HG03097 (cell line): ENCODE measurements at regions not wholly inside any gene's neighbourhood (a gene's known extent, or its start where the extent isn't known, plus 50 kb on each side); places are given as distances from the start of the nearest gene placed in this dataset.
"Not testable (repeated sequence)": the region's sequence is repeated elsewhere in the genome, so short reads cannot be mapped to it uniquely, and the experiment has no call there.

Source experiments
- ATAC-seq: cut with Tn5 transposase; IDR thresholded peaks from one replicate; pipeline ENCODE4 v1.9.1; 2021; ENCODE audit not compliant: unreplicated experiment, low FRiP score

DNA sequence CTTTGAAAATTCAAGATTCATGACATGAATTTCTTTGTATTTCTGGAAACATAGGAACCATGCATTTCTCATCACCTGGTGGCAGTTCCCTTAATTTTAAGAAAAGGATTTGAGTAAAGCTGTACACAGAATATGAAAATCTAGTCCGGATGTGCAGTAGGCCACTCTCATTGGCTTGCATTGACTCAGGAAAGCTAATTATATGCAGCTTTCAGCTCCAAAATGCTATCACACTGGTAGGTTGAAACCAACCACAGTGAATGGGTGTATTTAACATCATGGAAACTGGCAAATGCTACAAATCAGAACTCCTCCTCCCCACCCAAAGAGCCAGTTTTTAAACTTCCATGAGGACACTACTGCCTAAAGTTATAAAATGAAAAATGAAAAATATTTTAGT is 161.6 kb upstream of the FBXL17 start:
- ATAC-seq, result no peak

DNA sequence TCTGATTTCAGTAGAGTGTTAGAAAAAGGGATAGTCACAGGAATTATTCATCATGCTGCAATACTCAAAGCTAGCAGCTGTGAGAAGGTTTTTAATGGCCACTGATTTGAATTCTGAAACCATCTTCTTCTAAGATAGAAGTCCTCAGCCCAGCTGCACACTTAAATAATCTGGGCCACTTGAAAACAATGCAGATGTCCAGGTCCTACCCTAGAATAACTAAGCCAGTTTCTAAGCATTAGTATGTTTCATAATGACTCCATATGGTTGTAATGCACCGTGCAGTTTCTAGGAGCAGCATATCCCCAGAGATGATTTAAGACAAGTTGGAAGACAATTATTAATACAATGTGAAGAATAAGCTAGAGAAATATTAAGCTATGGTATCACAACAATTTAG is 159.9 kb upstream of the FBXL17 start:
- no peak for ATAC-seq

DNA sequence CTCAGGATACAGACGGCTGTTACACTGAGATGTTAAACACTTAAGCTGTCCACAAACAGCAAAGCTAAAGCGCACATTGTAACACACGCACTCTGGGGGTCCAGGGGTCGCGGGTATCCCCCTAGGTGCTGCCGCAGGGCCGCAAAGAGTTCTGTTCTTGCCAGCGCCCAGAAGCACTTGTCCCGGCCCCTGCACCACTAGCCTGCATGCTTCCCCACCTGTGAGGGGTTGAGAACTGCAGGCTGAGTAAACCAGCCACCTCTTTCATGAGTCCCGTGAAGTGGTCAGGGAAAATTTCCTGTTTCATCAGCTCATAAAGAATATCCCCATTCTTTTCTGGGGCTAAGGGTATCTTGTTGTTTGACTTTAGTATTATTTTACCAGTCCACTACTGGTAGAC is 154.4 kb upstream of the FBXL17 start:
- ATAC-seq, result no peak

DNA sequence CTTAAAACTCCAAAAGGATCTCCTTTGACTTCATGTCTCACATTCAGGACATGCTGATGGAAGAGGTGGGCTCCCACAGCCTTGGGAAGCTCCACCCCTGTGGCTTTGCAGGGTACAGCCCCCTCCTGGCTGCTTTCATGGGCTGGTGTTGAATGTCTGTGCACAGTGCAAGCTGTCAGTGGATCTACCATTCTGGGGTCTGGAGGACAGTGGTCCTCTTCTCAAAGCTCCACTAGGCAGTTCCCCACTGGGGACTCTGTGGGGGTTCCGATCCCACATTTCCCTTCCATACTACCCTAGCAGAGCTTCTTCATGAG is 150.2 kb upstream of the FBXL17 start:
- ATAC-seq, result not testable (repeated sequence)

DNA sequence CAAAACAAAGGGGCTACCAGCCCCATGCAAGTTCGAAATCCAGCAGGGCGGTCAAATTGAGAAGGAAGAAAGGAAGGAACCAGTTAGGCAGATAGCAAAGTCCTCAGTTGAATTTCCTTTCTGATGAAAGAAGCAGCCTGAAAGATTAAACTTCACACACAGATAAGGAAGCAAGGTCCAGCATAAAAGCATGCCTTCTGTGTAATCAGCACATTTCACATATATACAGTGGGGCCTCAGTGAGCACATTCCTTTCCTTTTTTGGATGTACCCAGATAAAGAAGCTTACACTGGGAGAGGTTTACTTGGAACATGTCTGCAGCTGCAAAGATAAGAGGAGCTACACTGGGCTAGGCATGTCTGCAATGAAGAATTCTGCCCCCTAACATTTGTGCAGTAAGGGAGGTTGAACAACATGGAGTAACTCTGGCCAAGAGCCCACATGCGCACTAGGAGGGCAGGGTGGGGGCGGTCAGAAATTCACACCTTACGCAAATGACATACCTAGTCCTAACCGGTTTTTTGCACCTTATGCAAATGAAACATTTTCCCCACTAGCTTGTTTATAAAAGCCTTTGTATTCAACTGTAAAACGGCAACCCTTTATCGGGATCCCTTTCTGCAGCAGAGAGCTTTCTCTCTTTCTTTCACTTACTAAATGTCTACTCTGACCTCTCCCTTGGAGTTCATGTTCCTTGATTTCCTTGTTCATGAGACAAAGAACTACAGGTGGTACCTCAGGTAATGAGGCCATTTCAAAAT is 149.7 kb upstream of the FBXL17 start:
- no peak for ATAC-seq

DNA sequence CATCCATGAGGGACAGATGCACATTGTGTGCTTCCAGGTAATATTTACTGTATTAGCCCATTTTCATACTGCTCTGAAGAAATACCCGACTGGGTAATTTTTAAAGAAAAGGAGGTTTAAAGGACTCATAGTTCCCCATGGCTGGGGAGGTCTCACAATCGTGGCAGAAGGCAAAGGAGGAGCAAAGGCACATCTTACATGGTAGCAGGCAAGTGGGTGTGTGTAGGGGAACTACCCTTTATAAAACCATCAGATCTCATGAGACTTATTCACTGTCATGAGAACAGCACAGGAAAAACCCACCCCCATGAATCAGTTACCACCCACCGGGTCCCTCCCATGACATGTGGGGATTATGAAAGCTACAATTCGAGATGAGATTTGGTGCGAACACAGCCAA is 148.8 kb upstream of the FBXL17 start:
- ATAC-seq, result no peak

- no peak for ATAC-seq
These were observed 147.5 kb upstream of the FBXL17 start for GRCh38 chr5:108529381-108529780.

GRCh38 chr5:108528655-108529054 is 146.8 kb upstream of the FBXL17 start:
- no peak for ATAC-seq

DNA sequence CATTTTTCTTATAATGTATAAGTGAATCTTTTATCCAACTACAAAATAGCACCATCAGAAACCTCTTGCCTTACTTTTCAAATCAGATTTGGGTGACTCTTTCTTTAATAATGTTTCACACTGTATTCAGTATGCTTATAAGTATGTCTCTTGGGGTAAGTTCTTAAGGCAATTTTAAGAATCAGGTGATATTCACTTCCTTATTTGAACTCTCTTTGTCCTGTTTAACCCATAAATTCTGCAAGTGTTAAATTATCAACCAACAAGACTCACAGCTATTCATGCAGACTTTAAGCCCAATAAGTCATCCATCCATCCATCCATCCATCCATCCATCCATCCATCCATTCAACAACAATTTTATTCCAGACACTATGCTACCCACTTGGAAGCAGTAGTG is 142.7 kb upstream of the FBXL17 start:
- ATAC-seq, result no peak

DNA sequence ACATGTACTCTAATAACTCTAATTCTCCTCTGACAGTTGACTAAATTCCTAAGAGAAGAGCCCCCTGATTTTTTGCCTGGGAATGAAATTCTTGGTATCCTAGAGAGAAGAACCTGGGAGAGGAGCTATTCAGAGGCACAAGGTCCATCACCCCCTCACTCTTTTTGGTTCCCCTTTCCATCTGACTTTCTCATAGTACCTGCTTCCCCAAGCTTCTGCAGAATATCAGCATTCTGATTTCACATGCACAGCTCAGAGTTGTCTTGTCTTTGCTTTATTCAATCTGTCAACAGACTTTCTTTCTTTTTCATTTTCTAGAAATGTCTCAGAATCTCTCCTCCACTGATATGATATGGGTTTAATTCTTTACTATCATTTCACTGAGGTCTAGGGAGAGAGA is 141.5 kb upstream of the FBXL17 start:
- ATAC-seq, result no peak

GRCh38 chr5:108521841-108522506 is 140.1 kb upstream of the FBXL17 start:
- ATAC-seq, result peak; percentile 44

GRCh38 chr5:108521011-108521700 is 139.3 kb upstream of the FBXL17 start:
- peak; percentile 89 for ATAC-seq

DNA sequence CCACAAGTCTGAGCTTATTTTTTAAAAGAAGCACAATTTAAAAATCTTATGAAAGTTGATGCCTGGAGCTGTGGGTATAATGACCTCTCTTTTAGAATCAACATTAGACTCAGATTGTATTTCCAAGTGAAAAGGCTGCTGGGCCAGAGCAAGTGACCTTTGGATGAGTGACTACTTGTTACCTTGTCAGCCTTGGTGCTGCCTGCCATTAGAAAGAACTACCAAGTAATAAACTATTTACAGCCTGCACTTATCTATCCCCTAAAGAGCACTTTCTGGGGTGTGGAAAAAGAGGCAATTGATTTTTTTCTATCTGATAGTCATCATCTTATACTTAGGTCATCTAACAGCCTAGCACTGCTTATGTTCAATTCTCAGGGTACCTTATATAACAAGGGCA is 134.9 kb upstream of the FBXL17 start:
- ATAC-seq, result no peak

GRCh38 chr5:108515517-108516105 is 133.7 kb upstream of the FBXL17 start:
- no peak for ATAC-seq

DNA sequence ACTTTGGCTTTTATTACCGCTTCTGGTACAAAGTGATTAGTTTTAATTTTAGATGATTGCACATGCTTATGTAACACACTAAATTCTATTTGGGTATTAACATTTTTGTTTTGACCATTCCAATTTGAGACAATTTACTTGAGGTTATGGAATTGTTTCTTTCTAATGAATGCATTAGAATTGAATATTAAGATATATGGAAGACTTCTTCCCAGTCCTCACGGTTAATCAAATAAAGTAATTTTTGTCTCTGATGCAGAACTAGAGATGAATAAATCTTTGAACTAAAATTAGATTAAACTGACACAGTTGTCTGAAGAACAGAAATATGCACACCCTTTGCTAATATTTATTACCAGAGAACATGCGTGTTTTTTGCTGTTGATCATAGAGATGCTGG is 127.1 kb upstream of the FBXL17 start:
- ATAC-seq, result no peak

DNA sequence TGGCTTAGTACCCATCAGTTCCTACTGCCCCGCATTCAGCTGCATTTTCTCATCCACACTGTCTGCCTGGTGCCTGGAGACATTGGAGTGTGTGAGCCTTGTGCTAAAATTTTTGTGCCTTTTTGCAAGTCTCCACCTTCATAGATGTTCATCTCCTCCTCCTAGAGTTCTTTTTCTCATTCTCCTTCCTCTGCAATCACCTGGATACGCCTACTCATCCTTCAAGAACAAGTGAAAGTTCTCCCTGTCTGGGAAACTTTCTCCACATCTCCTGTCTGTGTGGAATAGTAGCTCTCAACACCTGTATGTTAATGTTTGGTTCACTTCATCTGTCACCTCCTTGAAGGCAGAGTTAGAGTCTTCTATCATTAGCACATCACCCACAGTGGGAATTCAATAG is 125.7 kb upstream of the FBXL17 start:
- no peak for ATAC-seq

- no peak for ATAC-seq
These were observed 123.7 kb upstream of the FBXL17 start for GRCh38 chr5:108505608-108506007.

DNA sequence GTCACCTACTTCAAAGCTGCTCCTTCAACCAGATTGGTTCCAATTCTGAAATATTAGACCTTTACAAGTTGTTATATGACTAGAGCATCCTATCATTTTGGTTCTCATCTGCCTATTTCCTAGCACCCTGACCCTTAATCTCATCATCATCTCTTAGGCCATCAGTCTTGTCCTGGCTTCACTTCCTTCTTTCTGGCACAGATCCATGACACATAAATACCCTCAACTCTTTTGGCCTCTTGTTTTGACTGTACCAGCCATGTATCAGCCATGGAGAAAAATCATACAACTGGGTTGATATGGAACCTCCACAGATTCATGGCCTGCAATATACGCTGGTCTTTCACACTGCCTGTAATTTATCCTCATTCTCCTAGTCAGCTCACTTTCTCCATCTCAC is 123.1 kb upstream of the FBXL17 start:
- no peak for ATAC-seq

DNA sequence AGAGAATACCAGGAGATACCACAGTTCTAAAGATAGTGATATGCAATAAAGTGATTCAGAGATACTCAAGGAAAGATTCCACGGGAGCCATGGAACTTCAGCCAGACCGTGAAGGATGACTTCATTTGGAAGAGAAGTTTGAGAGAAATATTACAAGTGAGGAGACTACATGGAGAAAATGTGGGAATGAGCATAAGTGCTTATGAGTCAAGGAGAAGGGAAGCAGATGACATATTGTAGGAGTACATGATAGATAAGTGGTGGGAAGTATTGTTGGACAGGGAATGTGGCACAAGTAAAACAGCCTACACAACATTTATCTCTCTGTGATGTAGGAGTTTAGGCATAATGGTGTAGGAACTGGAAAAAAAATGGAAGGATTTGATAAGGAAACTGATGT is 122.1 kb upstream of the FBXL17 start:
- no peak for ATAC-seq

DNA sequence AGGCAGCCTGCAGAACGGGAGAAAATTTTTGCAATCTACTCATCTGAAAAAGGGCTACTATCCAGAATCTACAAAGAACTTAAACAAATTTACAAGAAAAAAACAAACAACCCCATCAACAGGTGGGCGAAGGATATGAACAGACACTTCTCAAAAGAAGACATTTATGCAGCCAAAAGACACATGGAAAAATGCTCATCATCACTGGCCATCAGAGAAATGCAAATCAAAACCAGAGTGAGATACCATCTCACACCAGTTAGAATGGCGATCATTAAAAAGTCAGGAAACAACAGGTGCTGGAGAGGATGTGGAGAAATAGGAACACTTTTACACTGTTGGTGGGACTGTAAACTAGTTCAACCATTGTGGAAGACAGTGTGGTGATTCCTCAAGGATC is 113.7 kb upstream of the FBXL17 start:
- not testable (repeated sequence) for ATAC-seq

DNA sequence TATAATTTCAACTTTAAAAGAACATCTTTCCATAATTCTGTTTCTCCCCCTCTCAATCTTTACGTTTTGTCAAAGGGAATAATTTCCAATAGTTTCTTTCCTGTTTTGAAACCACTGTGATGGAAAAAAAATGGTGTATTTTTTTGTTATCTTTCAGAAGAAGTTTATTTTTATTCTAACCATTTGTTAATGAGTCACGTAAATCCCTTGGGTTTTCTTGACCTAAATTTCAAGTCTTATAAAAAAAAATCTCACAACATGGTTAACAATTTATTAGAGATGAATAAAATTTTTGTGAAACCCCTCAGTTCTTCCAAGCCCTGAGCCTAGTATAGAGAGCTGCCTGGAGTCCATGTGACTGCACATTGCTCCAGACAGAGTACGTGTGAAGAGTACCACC is 106.1 kb upstream of the FBXL17 start:
- ATAC-seq, result no peak

DNA sequence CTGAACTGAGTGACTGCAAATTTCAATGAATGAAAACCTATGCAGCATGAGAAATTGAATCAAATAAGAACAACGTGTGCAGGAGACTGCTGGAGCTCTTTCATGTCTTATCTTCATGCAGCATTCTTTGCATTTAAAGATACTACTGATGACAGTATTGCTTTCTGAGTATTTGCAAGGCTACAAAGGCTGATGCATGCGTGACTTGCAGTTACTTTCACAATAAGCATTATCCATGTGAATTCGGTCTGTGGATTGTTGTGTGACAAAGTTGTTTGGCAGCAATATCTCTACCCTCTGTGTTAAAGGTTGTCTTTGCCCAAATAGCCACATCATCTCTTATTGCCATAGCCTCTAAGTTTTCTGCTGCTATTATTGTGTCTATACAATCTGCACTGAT is 102.1 kb upstream of the FBXL17 start:
- ATAC-seq, result no peak
